PC-3 (cell line): ENCODE measurements at regions not wholly inside any gene's neighbourhood (a gene's known extent, or its start where the extent isn't known, plus 50 kb on each side); places are given as distances from the start of the nearest gene placed in this dataset.

Experiments
- ATAC-seq: fragments of 200-7000 bp; cut with Tn5 transposase; 2 replicates; pipeline ENCODE4 v1.9.1; 2020; ENCODE audit warnings: mild to moderate bottlenecking, moderate library complexity
- BruUV-seq: library from RNA; stranded (reverse); fragments of 400-500 nt; replicated peaks from 2 replicates; lab custom pipeline; 2021; lab: Mats Ljungman, UMichigan
- CTCF ChIA-PET: fragments of 300-600 bp; sonication (Branson Sonifier 250); formaldehyde crosslinking; loops from one replicate; lab custom pipeline; 2022; ENCODE audit warnings: antibody characterized with exemption; lab: Charles Lee
- POLR2A ChIA-PET: fragments of 300-600 bp; sonication (Branson Sonifier 250); formaldehyde crosslinking; loops from one replicate; lab custom pipeline; 2022; ENCODE audit warnings: antibody characterized with exemption; ENCODE audit not compliant: unreplicated experiment; lab: Charles Lee
- DNase-seq: peaks from one replicate; pipeline ENCODE4 v3.0.0-alpha.2; 2015
- H2AFZ ChIP-seq: fragments of 300-600 bp; sonication (generic); 2 replicates; pipeline ENCODE4 v1.6.0; 2016; ENCODE audit warnings: antibody characterized with exemption, low read length
- H3F3A ChIP-seq: fragments of 300-600 bp; sonication (generic); one replicate; pipeline ENCODE4 v1.6.0; 2017; ENCODE audit warnings: antibody characterized with exemption, low read length, control low read depth, mild to moderate bottlenecking; ENCODE audit not compliant: unreplicated experiment
- H3K27ac ChIP-seq: fragments of 300-600 bp; sonication (generic); 2 replicates; pipeline ENCODE4 v1.5.1; 2016; ENCODE audit warnings: mild to moderate bottlenecking, low read length
- H3K27me3 ChIP-seq: fragments of 300-600 bp; sonication (generic); 2 replicates; pipeline ENCODE4 v1.6.1; 2016; ENCODE audit warnings: low read length, mixed read lengths
- H3K36me3 ChIP-seq: fragments of 300-600 bp; sonication (generic); 2 replicates; pipeline ENCODE4 v1.6.1; 2016; ENCODE audit warnings: low read depth, mixed run types, low read length, mixed read lengths
- H3K4me1 ChIP-seq: fragments of 300-600 bp; sonication (generic); 2 replicates; pipeline ENCODE4 v1.5.1; 2016; ENCODE audit warnings: low read length; ENCODE audit not compliant: insufficient read depth
- H3K4me2 ChIP-seq: fragments of 300-600 bp; sonication (generic); 2 replicates; pipeline ENCODE4 v1.6.0; 2016; ENCODE audit warnings: low read length
- H3K4me3 ChIP-seq: fragments of 300-600 bp; sonication (generic); 2 replicates; pipeline ENCODE4 v1.5.1; 2016; ENCODE audit warnings: mild to moderate bottlenecking, low read length, mixed read lengths
- H3K79me2 ChIP-seq: fragments of 300-600 bp; sonication (generic); 2 replicates; pipeline ENCODE4 v1.6.1; 2017; ENCODE audit warnings: low read length, mixed read lengths
- H3K9ac ChIP-seq: fragments of 300-600 bp; sonication (generic); 2 replicates; pipeline ENCODE4 v1.6.0; 2016; ENCODE audit warnings: mild to moderate bottlenecking, low read length
- H3K9me2 ChIP-seq: fragments of 300-600 bp; sonication (generic); replicated peaks from 2 replicates; pipeline ENCODE4 v1.6.1; 2016; ENCODE audit warnings: mixed run types, low read length, mixed read lengths
- H3K9me3 ChIP-seq: fragments of 300-600 bp; sonication (generic); 2 replicates; pipeline ENCODE4 v1.6.1; 2016; ENCODE audit warnings: low read length, mixed read lengths
- H4K20me1 ChIP-seq: fragments of 300-600 bp; sonication (generic); 2 replicates; pipeline ENCODE4 v1.6.1; 2016; ENCODE audit warnings: low read length, mixed read lengths
- CTCF ChIP-seq: fragments of 300-600 bp; sonication (generic); conservative IDR thresholded peaks from 2 replicates; pipeline ENCODE4 v1.5.1; 2017; ENCODE audit warnings: antibody characterized with exemption, low read depth, mild to moderate bottlenecking, low read length
- EZH2 ChIP-seq: fragments of 300-600 bp; sonication (generic); IDR thresholded peaks from one replicate; pipeline ENCODE4 v1.6.1; 2017; ENCODE audit warnings: antibody characterized with exemption, mild to moderate bottlenecking, low read length; ENCODE audit not compliant: unreplicated experiment
- EZH2phosphoT487 ChIP-seq: fragments of 300-600 bp; sonication (generic); IDR thresholded peaks from 2 replicates; pipeline ENCODE4 v1.6.1; 2018; ENCODE audit warnings: mild to moderate bottlenecking, antibody characterized with exemption, low read length, borderline replicate concordance
- intact Hi-C: fragments of 100-400 bp; cut with micrococcal nuclease; formaldehyde crosslinking; loops from 2 replicates; pipeline ENCODE4 v1.9.0; 2023

- no peaks in the 10 kb centered on the region for H3F3A ChIP-seq
- no peak overlapping the region for H2AFZ ChIP-seq
- DNase-seq, result no peak
- H3K79me2 ChIP-seq, result no peaks in the 10 kb centered on the region
- no peak overlapping the region for H3K27ac ChIP-seq
- H3K27me3 ChIP-seq, result peaks cover 51% of the 10 kb centered on the region
- no peaks in the 10 kb centered on the region for H4K20me1 ChIP-seq
- no peaks in the 10 kb centered on the region for H3K36me3 ChIP-seq
- no TSS peak for BruUV-seq
- ATAC-seq, result no peak
- H3K9ac ChIP-seq, result no peak overlapping the region
- TF ChIP-seq EZH2phosphoT487 (no peak), EZH2 (no peak), CTCF (no peak)
- ChIA-PET POLR2A (no interaction called here), CTCF (no interaction called here)
- intact Hi-C loops, result no loop called here
- H3K9me2 ChIP-seq, result no peaks in the 10 kb centered on the region
- H3K4me1 ChIP-seq, result no peaks in the 10 kb centered on the region
- H3K4me3 ChIP-seq, result no peak overlapping the region
- no peak overlapping the region for H3K4me2 ChIP-seq
- no peaks in the 10 kb centered on the region for H3K9me3 ChIP-seq
Measured at GRCh38 chr7:50164559-50165170, 71.6 kb upstream of the ZPBP start.

DNA sequence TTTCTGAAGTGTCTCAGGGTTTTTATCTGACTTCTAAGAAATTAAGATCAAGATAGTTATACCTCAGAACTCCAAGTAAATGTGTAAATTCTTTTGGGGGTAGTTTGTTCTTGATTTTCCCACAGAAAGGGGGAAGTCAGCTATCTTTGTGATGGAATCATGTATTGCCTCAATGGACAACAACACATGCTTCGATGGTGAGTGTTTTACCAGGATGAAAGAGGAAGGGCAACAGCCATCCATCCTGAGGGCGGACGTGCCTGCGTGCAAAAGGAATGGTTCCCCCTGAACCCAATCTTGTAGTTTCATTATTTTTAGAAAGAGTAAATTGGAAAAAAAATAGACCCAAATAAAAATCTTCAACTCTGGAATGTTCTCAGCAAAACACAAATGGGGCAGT, 67.2 kb upstream of the ZPBP start:
- no peaks in the 10 kb centered on the region for H3K9me3 ChIP-seq
- no peak overlapping the region for H3K4me3 ChIP-seq
- ChIA-PET POLR2A (no interaction called here), CTCF (no interaction called here)
- no peaks in the 10 kb centered on the region for H4K20me1 ChIP-seq
- no peak overlapping the region for H3K27ac ChIP-seq
- intact Hi-C loops, result no loop called here
- ATAC-seq (no peak), DNase-seq (no peak)
- no peaks in the 10 kb centered on the region for H3F3A ChIP-seq
- H3K79me2 ChIP-seq, result no peaks in the 10 kb centered on the region
- H3K36me3 ChIP-seq, result no peaks in the 10 kb centered on the region
- H2AFZ ChIP-seq, result no peak overlapping the region
- H3K4me2 ChIP-seq, result no peak overlapping the region
- H3K9me2 ChIP-seq, result no peaks in the 10 kb centered on the region
- BruUV-seq, result no TSS peak
- no peak overlapping the region for H3K9ac ChIP-seq
- TF ChIP-seq EZH2 (no peak), CTCF (no peak), EZH2phosphoT487 (no peak)
- peaks cover 52% of the 10 kb centered on the region for H3K27me3 ChIP-seq
- no peaks in the 10 kb centered on the region for H3K4me1 ChIP-seq

- TF ChIP-seq EZH2phosphoT487, result no peak
- no peak for TF ChIP-seq CTCF
- TF ChIP-seq EZH2, result no peak
- Histone ChIP-seq H3K4me2 (no peak overlapping the region), H4K20me1 (no peaks in the 10 kb centered on the region), H3K27ac (no peak overlapping the region), H3K27me3 (peaks cover 41% of the 10 kb centered on the region), H3K4me3 (no peak overlapping the region), H3K9me3 (no peaks in the 10 kb centered on the region), H2AFZ (no peak overlapping the region), H3K9me2 (no peaks in the 10 kb centered on the region), H3K9ac (no peak overlapping the region), H3K79me2 (no peaks in the 10 kb centered on the region), H3K36me3 (no peaks in the 10 kb centered on the region), H3F3A (no peaks in the 10 kb centered on the region), H3K4me1 (no peaks in the 10 kb centered on the region)
- CTCF ChIA-PET, result no interaction called here
- BruUV-seq, result no TSS peak
- DNase-seq, result no peak
- ATAC-seq, result no peak
- POLR2A ChIA-PET, result no interaction called here
- intact Hi-C loops, result no loop called here
Measured at GRCh38 chr7:50159154-50159553, 66.1 kb upstream of the ZPBP start.
